CD4-positive, alpha-beta T cell treated with Interleukin-4 for 1 hour (primary cell): ENCODE measurements at regions not wholly inside any gene's neighbourhood (a gene's known extent, or its start where the extent isn't known, plus 50 kb on each side); places are given as distances from the start of the nearest gene placed in this dataset.

Source experiments
- DNase-seq, 2 donors: peaks; one replicate each; pipeline ENCODE4 v3.0.0-alpha.2; 2020 to 2022

- no peak for DNase-seq
These were observed 653.7 kb downstream of the CCDC171 start for GRCh38 chr9:16206518-16206917.

- no peak for DNase-seq
These were observed 654.3 kb downstream of the CCDC171 start for GRCh38 chr9:16207161-16207560.

- no peak for DNase-seq
These were observed 657.6 kb downstream of the CCDC171 start for GRCh38 chr9:16210440-16210839.

- DNase-seq = no peak
These were observed 658.5 kb downstream of the BNC2 start for GRCh38 chr9:16211946-16212345.

GRCh38 chr9:16213781-16214515 lies 656.5 kb downstream of the BNC2 start:
- no peak for DNase-seq

- DNase-seq = no peak
These were observed 655.7 kb downstream of the BNC2 start for GRCh38 chr9:16214677-16215352.

- DNase-seq = no peak
These were observed 655.2 kb downstream of the BNC2 start for GRCh38 chr9:16215353-16215680.

GRCh38 chr9:16217943-16218701 lies 652.3 kb downstream of the BNC2 start:
- DNase-seq = no peak

GRCh38 chr9:16221366-16221765 lies 649.1 kb downstream of the BNC2 start:
- DNase-seq = no peak

- no peak for DNase-seq
These were observed 648.5 kb downstream of the BNC2 start for GRCh38 chr9:16221822-16222547.

- DNase-seq = no peak
These were observed 647.2 kb downstream of the BNC2 start for GRCh38 chr9:16223074-16223871.

GRCh38 chr9:16230731-16231130 lies 639.7 kb downstream of the BNC2 start:
- no peak for DNase-seq

- DNase-seq = no peak
These were observed 634.2 kb downstream of the BNC2 start for GRCh38 chr9:16236311-16236710.

GRCh38 chr9:16236882-16237281 lies 633.6 kb downstream of the BNC2 start:
- no peak for DNase-seq

GRCh38 chr9:16238623-16239138 lies 631.8 kb downstream of the BNC2 start:
- no peak for DNase-seq

GRCh38 chr9:16241231-16241630 lies 629.2 kb downstream of the BNC2 start:
- no peak for DNase-seq

GRCh38 chr9:16243798-16244197 lies 626.7 kb downstream of the BNC2 start:
- no peak for DNase-seq

GRCh38 chr9:16245756-16246440 lies 624.6 kb downstream of the BNC2 start:
- no peak for DNase-seq

GRCh38 chr9:16246785-16247184 lies 623.7 kb downstream of the BNC2 start:
- DNase-seq = no peak

GRCh38 chr9:16247188-16247875 lies 623.1 kb downstream of the BNC2 start:
- no peak for DNase-seq

GRCh38 chr9:16248822-16249221 lies 621.6 kb downstream of the BNC2 start:
- DNase-seq = no peak
